NCI-H460 (cell line): ENCODE measurements at regions not wholly inside any gene's neighbourhood (a gene's known extent, or its start where the extent isn't known, plus 50 kb on each side); places are given as distances from the start of the nearest gene placed in this dataset.

Experiments used
- DNase-seq: peaks from one replicate; pipeline ENCODE4 v3.0.0-alpha.2; 2016; ENCODE audit warnings: low read depth; ENCODE audit errors: extremely low read depth

- no peak for DNase-seq
Measured at GRCh38 chr7:131003634-131004033, 269.6 kb upstream of the KLF14 start.

- no peak for DNase-seq
Measured at GRCh38 chr7:131004371-131004770, 270.4 kb upstream of the KLF14 start.

GRCh38 chr7:131007439-131008330 lies 273.7 kb upstream of the KLF14 start:
- peak; percentile 94 for DNase-seq

GRCh38 chr7:131008840-131009711 lies 275.1 kb upstream of the KLF14 start:
- DNase-seq: no peak

- no peak for DNase-seq
Measured at GRCh38 chr7:131010029-131010716, 276.2 kb upstream of the KLF14 start.

GRCh38 chr7:131010717-131011431 lies 276.9 kb upstream of the KLF14 start:
- no peak for DNase-seq

GRCh38 chr7:131011432-131011742 lies 277.4 kb upstream of the KLF14 start:
- DNase-seq: no peak

- DNase-seq: no peak
Measured at GRCh38 chr7:131011976-131012375, 278.0 kb upstream of the KLF14 start.

- no peak for DNase-seq
Measured at GRCh38 chr7:131012477-131013031, 278.5 kb upstream of the KLF14 start.

GRCh38 chr7:131013716-131014115 lies 279.7 kb upstream of the KLF14 start:
- no peak for DNase-seq

- DNase-seq: no peak
Measured at GRCh38 chr7:131014906-131015656, 281.1 kb upstream of the KLF14 start.

- DNase-seq: no peak
Measured at GRCh38 chr7:131015657-131015958, 281.6 kb upstream of the KLF14 start.

GRCh38 chr7:131016230-131016629 lies 282.2 kb upstream of the KLF14 start:
- DNase-seq: no peak

GRCh38 chr7:131019351-131019750 lies 285.3 kb upstream of the KLF14 start:
- no peak for DNase-seq

GRCh38 chr7:131020759-131021261 lies 286.8 kb upstream of the KLF14 start:
- DNase-seq: no peak

GRCh38 chr7:131021460-131021859 lies 287.5 kb upstream of the KLF14 start:
- no peak for DNase-seq

GRCh38 chr7:131021902-131022301 lies 287.9 kb upstream of the KLF14 start:
- no peak for DNase-seq

GRCh38 chr7:131026297-131027000 lies 292.4 kb upstream of the KLF14 start:
- no peak for DNase-seq

GRCh38 chr7:131027287-131027773 lies 293.3 kb upstream of the KLF14 start:
- DNase-seq: no peak
